Cardiac septum (tissue), 1 donor: ENCODE measurements at regions not wholly inside any gene's neighbourhood (a gene's known extent, or its start where the extent isn't known, plus 50 kb on each side); places are given as distances from the start of the nearest gene placed in this dataset.

ENCODE experiments used
- DNase-seq: peaks from one replicate; pipeline ENCODE4 v3.0.0-alpha.2; 2020; ENCODE audit warnings: low spot score
- intact Hi-C: fragments of 100-400 bp; cut with DNase I; formaldehyde crosslinking; loops from one replicate; pipeline ENCODE4 v1.14.0; 2022
- donor health status: DM: no; HTN: no; CAD: no.

- DNase-seq: no peak
- intact Hi-C loops: no loop called here
These were observed 173.0 kb upstream of the WSCD2 start for GRCh38 chr12:107955966-107956643.

- no peak for DNase-seq
- intact Hi-C loops: no loop called here
These were observed 171.6 kb upstream of the WSCD2 start for GRCh38 chr12:107957459-107957858.

DNA sequence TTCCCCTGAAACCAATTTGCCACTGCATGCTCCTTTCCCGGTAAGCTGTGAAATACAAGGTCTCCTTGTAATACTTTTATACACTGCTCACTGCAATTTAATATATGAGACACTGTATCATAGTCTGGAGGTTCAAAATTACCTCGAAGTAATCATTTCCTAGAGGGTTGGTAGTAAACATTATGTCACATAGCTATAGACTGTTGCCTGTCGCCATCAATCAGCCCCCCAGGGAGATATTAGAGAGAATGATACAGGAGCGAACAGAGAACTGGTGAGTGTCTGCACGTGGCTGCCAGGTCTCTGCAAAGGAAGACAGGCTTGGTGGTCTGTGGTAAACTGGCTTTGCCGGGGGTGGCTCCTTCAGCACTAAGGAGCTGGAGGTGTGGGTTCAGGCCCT is 165.5 kb upstream of the WSCD2 start:
- intact Hi-C loops: no loop called here
- DNase-seq: no peak

DNA sequence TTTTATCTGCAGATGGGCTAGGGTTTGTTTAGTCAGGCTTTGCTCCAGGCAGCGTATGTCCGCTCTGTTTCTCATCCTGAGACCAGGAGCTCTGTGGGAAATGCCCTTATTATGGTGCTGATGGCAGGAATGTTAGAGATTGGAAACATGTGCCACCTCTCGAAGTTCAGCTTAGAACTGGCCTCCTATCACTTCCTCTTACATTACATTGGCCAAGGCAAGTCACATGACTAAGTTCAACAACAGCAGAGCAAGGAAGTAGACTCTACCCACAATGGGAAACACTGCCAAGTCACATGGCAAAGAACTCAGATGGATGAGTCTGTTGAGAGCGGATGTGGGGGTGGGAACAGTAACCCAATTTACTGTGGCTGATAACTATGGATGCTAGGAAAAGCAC is 161.9 kb upstream of the WSCD2 start:
- no peak for DNase-seq
- intact Hi-C loops: no loop called here

- intact Hi-C loops: no loop called here
- no peak for DNase-seq
These were observed 155.1 kb upstream of the WSCD2 start for GRCh38 chr12:107973950-107974349.

DNA sequence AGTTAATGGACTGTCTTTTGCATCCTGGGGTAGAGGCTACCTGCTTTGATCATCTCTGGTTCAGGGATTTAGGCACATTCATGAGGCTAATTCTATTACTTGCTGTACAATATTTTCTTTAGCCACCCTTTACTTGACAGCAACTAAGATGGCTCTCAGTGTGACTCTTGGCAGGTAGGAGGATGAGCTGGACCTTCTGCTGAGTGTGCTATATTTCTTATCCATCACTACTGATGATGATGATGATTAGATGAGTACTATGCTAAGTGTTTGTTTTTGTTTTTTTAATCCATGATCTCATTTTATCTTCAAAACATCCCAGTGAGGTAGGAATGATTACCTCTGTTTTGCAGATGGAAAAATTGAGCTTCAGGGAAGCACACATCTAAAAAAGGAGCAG is 152.8 kb upstream of the WSCD2 start:
- intact Hi-C loops: no loop called here
- no peak for DNase-seq

DNA sequence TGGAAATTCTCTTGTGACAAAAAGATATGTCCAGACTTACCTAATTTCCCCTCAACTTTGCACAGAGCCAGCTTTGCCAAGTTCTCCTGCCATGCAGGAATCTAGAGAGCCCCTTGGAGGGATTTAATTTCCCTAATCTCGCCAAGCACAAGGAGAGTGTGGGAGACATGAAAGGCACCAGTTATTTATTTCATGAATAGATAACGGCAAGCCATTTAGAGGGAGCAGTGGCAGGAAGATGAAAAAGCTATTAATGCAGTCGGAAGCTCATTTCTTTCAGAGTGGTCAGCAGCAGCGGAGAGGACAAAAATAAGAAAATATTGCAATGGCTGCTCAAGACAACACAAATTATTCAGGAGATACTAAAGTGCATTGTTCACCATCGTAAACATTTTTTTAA is 150.9 kb upstream of the WSCD2 start:
- DNase-seq: no peak
- intact Hi-C loops: no loop called here

GRCh38 chr12:107978641-107979040 is 150.4 kb upstream of the WSCD2 start:
- no peak for DNase-seq
- intact Hi-C loops: no loop called here

DNA sequence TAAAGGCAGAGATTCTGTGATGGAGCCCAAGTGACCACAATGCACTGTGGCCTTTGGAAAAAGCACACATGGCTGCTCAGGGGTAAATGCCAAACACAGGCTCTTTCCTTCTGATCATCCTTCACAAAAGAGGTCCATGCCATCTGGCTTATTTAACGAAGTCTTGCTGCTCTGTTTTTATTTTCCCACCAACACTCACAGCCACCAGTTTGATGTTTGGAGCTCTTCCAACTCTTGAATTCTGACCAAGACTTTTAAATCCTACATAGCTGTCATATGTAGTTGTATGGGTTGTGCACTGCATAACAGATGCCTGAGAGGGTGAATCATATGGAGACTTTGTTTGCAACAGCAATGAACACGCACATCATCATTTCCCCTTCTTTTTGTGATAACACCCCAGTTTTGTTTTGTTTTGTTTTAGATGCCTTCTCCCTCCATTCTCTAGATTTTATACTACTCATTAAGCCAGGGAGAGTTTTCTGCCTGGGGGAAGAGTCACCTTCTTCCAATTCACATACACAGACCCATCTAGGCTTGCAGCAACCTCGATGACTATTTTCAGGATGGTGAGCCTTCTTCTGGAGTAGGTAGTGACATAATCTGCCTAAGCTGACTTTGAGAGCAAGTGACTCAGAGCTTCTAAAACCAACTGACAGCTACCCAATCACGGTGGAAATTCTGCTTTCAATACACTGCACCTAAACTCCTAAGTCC is 145.2 kb upstream of the WSCD2 start:
- DNase-seq: no peak
- intact Hi-C loops: no loop called here

DNA sequence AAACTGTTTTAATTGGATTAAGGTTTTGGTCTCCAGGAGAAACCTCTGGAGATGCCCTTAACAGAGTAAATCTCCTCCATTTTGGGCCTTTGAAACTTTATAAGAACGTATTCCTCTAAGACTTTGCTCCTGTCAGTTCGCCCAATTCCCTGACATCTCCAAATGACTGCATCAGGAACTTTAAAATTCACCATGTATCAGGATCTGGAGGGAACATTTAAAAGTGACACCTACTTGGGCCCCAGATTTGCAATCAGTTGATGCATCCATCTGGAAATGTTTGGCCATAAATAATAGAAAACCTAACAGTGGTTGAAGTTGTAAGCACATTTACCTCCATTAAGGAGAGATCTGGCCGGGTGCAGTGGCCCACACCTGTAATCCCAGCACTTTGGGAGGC is 144.1 kb upstream of the WSCD2 start:
- intact Hi-C loops: no loop called here
- no peak for DNase-seq

DNA sequence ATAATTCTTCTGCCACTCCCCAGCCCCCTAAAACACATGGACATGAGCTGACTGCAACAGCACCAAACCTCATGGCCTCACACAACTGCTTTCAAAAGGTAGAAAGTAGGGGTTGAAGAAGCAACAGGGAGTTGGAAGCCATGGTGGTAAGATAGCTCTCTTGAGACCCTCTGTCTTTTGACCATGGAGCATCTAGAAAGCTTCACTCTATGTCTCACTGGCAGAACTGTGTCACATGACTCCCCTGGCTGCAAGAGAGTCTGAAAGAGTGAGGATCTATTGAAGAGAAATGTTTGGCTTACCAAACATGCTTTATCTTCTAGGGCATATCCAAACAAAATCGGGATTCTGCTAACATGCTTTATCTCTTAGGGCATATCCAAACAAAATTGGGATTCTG is 142.9 kb upstream of the WSCD2 start:
- intact Hi-C loops: no loop called here
- no peak for DNase-seq

DNA sequence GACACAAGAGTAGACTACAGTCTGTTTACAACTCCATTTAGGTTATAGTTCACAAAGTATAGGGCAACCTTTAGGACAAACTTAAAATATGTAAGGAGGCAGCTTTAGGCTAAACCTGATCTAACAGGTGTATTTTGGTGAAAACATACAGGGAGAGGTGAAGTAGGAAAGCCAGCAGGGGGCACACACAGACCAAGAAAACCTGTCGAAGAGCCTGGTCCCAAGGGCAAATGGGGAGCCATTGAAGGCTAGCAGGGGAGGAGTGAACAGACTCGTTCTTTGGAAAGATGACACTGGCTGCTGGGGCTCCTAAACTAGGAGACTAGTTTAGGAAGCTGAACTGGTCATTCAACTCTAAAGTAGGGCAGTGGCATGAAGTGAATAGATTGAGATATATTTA is 138.8 kb upstream of the WSCD2 start:
- intact Hi-C loops: loop anchor here (5.0 kb wide), 2 partner anchors 202 to 522 kb away; no protein-coding TSS in a partner anchor
- DNase-seq: no peak

GRCh38 chr12:107992029-107992428 is 137.1 kb upstream of the WSCD2 start:
- intact Hi-C loops: loop anchor here (5.0 kb wide), 2 partner anchors 200 to 520 kb away; no protein-coding TSS in a partner anchor
- no peak for DNase-seq

DNA sequence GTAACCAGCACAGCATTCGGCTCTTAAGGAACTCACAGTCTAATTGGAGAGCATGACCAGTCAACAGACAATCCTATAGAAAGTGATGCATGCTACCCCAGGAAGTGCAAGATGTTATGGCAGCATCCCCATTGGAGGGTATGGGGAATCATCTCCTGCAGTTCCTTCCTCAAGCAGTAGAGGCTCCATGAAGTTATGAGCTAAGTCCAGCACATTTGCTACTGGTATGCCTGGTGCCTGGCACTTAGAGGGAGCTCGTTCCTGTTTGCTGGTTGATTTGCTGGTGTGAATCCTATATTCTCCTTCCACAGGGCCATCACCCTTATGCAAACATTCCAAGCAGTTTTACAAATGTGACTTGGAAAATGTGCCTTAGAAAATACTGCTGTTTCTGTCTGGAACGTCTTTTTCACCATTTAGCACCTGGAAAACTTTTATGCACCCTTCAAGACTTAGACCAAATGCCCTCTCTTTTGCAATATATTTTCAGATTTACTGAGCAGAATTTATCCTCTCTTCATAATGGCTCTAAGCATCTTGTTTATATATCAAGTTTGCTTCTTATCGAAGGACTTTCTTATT is 136.1 kb upstream of the WSCD2 start:
- no peak for DNase-seq
- intact Hi-C loops: loop anchor here (5.0 kb wide), 2 partner anchors 199 to 519 kb away; no protein-coding TSS in a partner anchor

- intact Hi-C loops: no loop called here
- no peak for DNase-seq
These were observed 130.2 kb upstream of the WSCD2 start for GRCh38 chr12:107998863-107999262.

DNA sequence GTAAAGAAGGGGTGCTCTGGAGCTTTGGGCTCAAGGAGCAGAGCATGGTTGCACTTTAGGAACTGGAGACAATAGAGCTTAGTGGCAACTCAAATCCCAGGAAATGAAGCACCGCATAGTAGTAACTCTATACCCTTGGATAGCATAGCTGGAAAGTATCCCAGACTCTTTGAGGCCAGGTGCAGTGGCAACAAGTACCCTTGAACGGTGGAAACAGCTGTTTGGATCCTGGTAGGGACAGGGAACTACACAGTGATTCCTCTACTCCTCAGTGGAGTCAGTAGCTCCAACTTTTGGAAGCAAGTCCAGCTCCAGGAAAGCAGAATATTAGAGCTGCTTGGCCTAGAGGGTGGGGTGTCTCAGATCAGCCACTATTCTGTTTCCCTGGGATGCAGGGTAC is 129.0 kb upstream of the WSCD2 start:
- DNase-seq: no peak
- intact Hi-C loops: no loop called here

DNA sequence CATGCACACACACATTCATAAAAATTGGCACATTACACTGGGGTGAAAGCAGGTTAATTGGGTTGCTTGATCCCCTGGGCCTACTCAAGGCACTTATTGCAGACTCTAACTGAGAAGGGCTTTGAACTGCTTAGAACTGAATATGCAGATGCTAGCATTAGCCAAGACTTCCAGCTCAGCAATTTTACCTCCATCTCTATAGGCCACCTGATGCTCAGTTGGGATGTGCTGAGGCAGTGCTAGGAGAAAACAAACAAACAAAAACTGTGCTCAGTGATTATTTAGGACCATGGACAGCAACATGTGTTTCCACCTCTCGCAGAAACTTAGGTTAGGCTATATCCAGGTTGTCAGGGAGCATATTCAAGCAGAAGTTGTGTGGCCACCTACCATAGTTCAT is 124.8 kb upstream of the WSCD2 start:
- no peak for DNase-seq
- intact Hi-C loops: no loop called here

- intact Hi-C loops: no loop called here
- DNase-seq: no peak
These were observed 120.8 kb upstream of the WSCD2 start for GRCh38 chr12:108008163-108008905.

DNA sequence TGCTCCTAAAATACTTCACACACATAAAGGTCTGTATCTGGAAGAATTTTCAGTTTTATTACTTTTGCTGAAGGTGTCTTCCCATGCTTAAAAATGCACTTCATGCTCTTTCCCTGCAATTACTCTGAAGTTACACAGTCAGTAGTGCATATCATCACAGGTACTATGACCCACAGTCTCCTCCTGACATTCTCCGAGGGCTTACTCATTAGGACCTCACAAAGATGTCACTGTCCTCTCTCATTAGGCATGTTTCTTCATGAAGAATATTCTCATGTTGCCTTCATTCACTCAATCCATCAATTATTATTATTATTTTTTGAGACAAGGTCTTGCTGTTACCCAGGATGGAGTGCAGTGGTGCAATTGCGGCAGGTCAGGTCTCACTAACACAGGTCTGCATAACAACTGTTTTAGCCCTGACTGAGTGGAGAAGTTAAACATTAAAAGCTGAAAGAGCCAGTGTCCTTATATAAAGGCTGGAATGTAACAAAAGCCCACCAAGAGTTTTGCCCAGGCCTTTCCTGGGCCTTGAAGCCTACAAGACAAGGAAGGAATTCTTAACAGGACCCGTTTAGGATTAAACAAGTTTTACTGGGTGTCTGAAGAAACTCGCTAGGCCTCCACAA is 119.5 kb upstream of the WSCD2 start:
- intact Hi-C loops: no loop called here
- no peak for DNase-seq

GRCh38 chr12:108016022-108016564 is 113.0 kb upstream of the WSCD2 start:
- intact Hi-C loops: no loop called here
- DNase-seq: no peak
